Right lobe of liver (tissue), 6 donors: ENCODE measurements at regions not wholly inside any gene's neighbourhood (a gene's known extent, or its start where the extent isn't known, plus 50 kb on each side); places are given as distances from the start of the nearest gene placed in this dataset.

Experiments
- ATAC-seq, 4 donors: fragments of 200-7000 bp; cut with Tn5 transposase; one replicate each; pipeline ENCODE4 v1.9.1; 2020; ENCODE audit warnings: mild to moderate bottlenecking in 4 of 4, moderate library complexity in 4 of 4
- DNase-seq, 3 donors: peaks; one replicate each; pipeline ENCODE4 v3.0.0-alpha.2; 2020
- H3K27ac ChIP-seq, 3 donors: fragments of 200-600 bp; one replicate each; pipeline ENCODE4 v1.8.0; 2022
- H3K27me3 ChIP-seq, 2 donors: fragments of 200-600 bp; one replicate each; pipeline ENCODE4 v1.8.0; 2022
- H3K36me3 ChIP-seq, 4 donors: fragments of 200-600 bp; sonication (generic) in 1 of 4; one replicate each; pipeline versions ENCODE4 v1.5.1 to v1.8.0; 2017 to 2022; ENCODE audit warnings: control low read depth in 1 of 4
- H3K4me1 ChIP-seq, 4 donors: fragments of 200-600 bp; sonication (generic) in 1 of 4; one replicate each; pipeline versions ENCODE4 v1.5.1 to v1.8.0; 2017 to 2022; ENCODE audit warnings: control low read depth in 1 of 4
- H3K4me3 ChIP-seq, 3 donors: fragments of 200-600 bp; one replicate each; pipeline ENCODE4 v1.8.0; 2022
- H3K9me3 ChIP-seq, 4 donors: fragments of 200-600 bp; sonication (generic) in 1 of 4; one replicate each; pipeline versions ENCODE4 v1.5.1 to v1.8.0; 2017 to 2022; ENCODE audit warnings: control low read depth in 1 of 4
- CTCF ChIP-seq, 4 donors: fragments of 200-600 bp in 3 of 4; fragments of 450-650 bp in 1 of 4; IDR thresholded peaks; one replicate each; pipeline versions ENCODE4 v1.5.1 to v1.8.0; 2016 to 2022; ENCODE audit warnings: antibody characterized with exemption in 4 of 4, mild to moderate bottlenecking in 2 of 4
- POLR2A ChIP-seq: fragments of 450-650 bp; IDR thresholded peaks from one replicate; pipeline ENCODE4 v1.6.1; 2017; ENCODE audit warnings: antibody characterized with exemption, mild to moderate bottlenecking
- WGBS: methylation state at CpG from one replicate; pipeline ENCODE4 v1.1.6; 2018; ENCODE audit warnings: low coverage, low lambda C conversion rate; ENCODE audit not compliant: insufficient coverage; ENCODE audit errors: missing lambda C conversion rate; 5-methylcytosine and 5-hydroxymethylcytosine counted together
- intact Hi-C, 2 donors: fragments of 100-400 bp; cut with DNase I; formaldehyde crosslinking; loops; one replicate each; pipeline versions ENCODE4 v1.11.2 to v1.14.1; 2022
- donor health status: DM: no; HTN: yes; CAD: no.
- donor health status: DM: no; HTN: no; CAD: no.
- donor health status: DM: no; HTN: no; CAD: no.
- donor health status: DM: no; HTN: yes; CAD: no.
- donor health status: DM: no; HTN: yes; CAD: no.

- TF ChIP-seq POLR2A: no peak
- TF ChIP-seq CTCF (IDR thresholded peaks at IDR 0.05): no peak
- intact Hi-C loops: no loop called here
These were observed 641.9 kb upstream of the RBFOX1 start for GRCh38 chr16:6690741-6691140.

GRCh38 chr16:6689643-6690042, 643.0 kb upstream of the RBFOX1 start:
- Histone ChIP-seq H3K4me1 (no peaks in the 10 kb centered on the region), H3K36me3 (no peaks in the 10 kb centered on the region), H3K27me3 (no peaks in the 10 kb centered on the region), H3K4me3 (no peak overlapping the region), H3K27ac (no peak overlapping the region), H3K9me3 (no peaks in the 10 kb centered on the region)
- TF ChIP-seq POLR2A (no peak), CTCF (IDR thresholded peaks at IDR 0.05) (no peak)
- no peak for ATAC-seq
- 30% methylated on average over 5 of the region's 5 CpGs for WGBS
- DNase-seq: no peak
- intact Hi-C loops: no loop called here

More at GRCh38 chr16:6690741-6691140, 641.9 kb upstream of the RBFOX1 start:
- Histone ChIP-seq H3K4me1 (no peaks in the 10 kb centered on the region), H3K36me3 (no peaks in the 10 kb centered on the region), H3K27me3 (no peaks in the 10 kb centered on the region), H3K4me3 (no peak overlapping the region), H3K9me3 (no peaks in the 10 kb centered on the region), H3K27ac (no peak overlapping the region)
- ATAC-seq (no peak), DNase-seq (no peak)
- 66% methylated on average over 4 of the region's 4 CpGs for WGBS

GRCh38 chr16:6687593-6687992, 645.1 kb upstream of the RBFOX1 start:
- H3K36me3 ChIP-seq: no peaks in the 10 kb centered on the region
- no peaks in the 10 kb centered on the region for H3K27me3 ChIP-seq
- ATAC-seq (no peak), DNase-seq (no peak)
- no peaks in the 10 kb centered on the region for H3K4me1 ChIP-seq
- no peaks in the 10 kb centered on the region for H3K9me3 ChIP-seq
- no peak overlapping the region for H3K4me3 ChIP-seq
- 82% methylated on average over 3 of the region's 3 CpGs for WGBS
- intact Hi-C loops: no loop called here
- no peak overlapping the region for H3K27ac ChIP-seq
- TF ChIP-seq CTCF (IDR thresholded peaks at IDR 0.05) (no peak), POLR2A (no peak)

GRCh38 chr16:6684076-6684673, 648.5 kb upstream of the RBFOX1 start:
- Histone ChIP-seq H3K9me3 (no peaks in the 10 kb centered on the region), H3K27me3 (no peaks in the 10 kb centered on the region), H3K36me3 (no peaks in the 10 kb centered on the region), H3K4me3 (no peak overlapping the region), H3K27ac (no peak overlapping the region), H3K4me1 (no peaks in the 10 kb centered on the region)
- ATAC-seq: peak; percentile 63 to 70 (median 66)
- TF ChIP-seq CTCF (IDR thresholded peaks at IDR 0.05) (peak; percentile 39 to 63 (median 50)), POLR2A (no peak)
- intact Hi-C loops: no loop called here
- no peak for DNase-seq
- 11% methylated on average over 7 of the region's 7 CpGs for WGBS
